HG03521 (cell line): ENCODE measurements at regions not wholly inside any gene's neighbourhood (a gene's known extent, or its start where the extent isn't known, plus 50 kb on each side); places are given as distances from the start of the nearest gene placed in this dataset.

ENCODE experiments used
- ATAC-seq: cut with Tn5 transposase; IDR thresholded peaks from one replicate; pipeline ENCODE4 v1.9.1; 2021; ENCODE audit warnings: mild to moderate bottlenecking, moderate library complexity; ENCODE audit not compliant: unreplicated experiment

DNA sequence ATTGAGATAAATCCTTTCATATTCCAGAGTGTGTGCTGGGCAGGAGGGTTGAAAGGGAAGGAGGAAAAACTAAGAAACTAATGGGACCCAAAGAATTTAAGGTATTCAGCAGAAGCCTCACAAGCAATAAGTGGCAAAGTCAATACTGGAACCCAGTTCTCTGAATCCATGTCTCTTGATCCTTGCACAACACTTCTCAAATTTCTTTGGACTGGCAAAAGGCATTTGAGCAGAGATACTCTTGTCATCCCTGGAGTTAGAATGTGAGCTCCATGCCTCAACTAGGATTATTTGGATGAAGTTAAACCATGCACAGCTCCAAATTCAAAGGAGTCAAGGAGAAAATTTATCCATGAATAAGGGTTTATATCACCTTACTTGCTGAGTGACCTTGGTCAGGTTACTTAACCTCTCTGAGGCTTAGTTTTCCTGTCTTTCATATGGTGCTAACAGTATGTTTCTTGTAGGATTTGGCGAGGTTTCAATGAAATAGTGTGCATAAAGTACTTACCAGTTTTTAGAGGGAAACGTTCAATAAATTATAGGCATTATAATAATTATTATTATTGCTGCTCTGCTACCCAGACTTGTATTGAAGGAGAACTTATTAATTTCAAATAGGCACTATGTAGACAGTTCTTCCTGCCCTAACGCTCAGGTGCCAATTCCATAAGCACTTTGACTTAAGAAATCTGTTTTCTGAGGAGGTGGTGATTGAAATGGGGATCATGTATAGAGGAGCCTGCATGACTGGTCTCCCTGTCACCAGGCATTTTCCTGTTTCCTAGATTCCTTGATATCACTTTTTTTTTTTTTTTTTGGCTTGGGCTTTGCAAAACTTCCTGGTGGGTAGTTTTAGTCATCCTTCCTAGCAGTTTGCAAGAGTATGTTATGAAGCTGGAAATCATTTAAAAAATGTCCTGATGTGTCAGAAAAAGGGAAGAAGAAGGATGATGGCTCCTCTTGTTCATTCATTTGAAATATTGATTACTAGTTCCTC is 125.0 kb upstream of the JUN start:
- no peak for ATAC-seq

DNA sequence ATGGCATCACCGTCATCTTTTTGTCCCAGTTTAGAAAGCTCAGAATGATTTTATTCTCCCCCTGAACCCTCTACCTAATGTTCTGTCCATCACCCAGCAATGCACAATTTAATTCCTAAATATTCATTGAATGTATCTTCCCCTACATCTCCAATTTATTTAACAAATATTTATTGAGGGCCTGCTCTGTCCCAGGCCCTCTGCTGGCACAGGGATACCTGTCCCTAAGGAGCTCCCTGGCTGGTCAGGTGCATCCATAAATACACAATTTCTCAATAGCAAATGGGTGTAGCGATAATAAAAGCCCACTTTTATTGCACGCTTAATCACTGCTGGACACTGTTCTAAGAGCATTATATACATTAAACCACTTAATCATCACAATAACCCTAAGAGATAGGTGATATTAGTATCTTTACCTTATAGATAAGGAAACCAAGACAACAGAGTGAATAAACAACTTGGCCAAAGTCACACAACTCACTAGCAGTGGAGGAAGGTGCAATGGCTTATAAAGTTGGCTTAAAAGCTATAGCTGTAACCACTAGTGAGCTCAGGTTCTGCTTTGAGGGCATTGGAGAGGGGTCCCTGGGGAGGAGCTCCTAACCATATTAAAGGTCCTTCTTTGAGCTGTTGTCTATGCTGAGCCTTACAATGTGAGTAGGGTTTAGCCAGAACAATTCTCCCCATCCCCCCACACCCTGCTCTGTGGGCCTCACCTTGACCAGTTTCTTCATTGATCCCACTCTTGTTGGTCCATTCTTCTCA is 126.3 kb upstream of the JUN start:
- no peak for ATAC-seq

DNA sequence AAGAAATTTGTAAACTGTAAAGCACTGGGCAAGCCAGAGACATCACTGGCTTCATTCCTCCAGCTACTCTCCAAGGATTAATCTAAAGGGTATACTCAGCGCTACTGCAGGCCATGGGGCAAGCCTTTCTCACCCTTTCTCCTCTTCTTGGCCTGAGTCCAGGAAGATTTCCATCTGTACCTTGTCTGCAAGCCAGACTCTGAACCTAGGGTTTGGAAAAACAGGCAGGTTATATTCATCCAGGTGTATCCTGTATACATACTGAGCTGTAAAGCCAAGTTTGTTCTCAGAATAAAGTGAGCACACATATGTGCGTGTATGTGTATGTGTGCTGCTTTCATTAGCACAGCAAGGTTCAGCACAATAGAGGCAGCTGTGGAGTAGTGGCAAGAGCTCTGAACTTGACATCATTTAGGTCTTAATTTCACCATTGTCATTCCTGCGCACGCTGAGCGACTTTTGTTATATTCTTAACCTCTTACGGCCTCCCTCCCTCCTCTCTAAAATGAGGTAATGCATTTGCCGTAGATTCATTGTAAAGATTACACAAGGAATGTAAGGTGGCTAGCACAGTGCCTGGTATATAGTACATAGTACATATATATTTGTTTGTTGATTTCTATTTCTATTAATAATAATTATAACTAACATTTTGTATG is 128.1 kb upstream of the JUN start:
- ATAC-seq = no peak

DNA sequence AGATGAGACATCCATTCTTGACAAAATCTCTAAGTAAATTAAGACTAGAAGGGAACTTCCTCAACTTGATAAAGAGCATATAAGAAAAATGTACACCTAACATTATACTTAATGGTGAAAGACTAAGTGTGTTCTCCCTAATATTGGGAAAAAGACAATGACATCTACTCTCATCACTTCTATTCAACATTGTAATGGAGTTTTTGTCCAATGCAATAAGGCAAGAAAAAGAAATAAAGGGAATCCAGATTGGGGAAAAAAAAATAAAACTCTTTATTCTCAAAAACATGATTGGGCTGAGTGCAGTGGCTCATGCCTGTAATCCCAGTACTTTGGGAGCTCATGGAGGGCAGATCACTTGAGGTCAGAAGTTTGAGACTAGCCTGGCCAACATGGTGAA is 131.1 kb upstream of the JUN start:
- ATAC-seq = no peak

DNA sequence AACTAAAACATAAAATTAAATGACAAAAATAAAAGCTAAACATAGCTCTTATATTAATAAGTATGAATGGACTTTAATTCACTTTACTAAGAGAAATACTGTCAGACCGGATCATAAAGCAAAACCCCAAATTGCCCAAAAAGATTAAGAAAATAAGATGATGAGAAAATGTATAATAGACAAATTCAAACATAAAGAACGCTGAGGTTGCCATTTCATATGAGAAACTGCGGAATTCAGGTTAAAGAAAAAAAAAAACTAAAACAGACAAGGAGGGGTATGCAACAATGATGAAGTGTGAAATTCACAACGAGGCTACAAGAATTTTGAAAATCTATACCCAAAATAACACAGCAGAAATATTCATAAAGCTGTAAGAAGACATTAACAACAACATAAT is 133.6 kb upstream of the JUN start:
- no peak for ATAC-seq

DNA sequence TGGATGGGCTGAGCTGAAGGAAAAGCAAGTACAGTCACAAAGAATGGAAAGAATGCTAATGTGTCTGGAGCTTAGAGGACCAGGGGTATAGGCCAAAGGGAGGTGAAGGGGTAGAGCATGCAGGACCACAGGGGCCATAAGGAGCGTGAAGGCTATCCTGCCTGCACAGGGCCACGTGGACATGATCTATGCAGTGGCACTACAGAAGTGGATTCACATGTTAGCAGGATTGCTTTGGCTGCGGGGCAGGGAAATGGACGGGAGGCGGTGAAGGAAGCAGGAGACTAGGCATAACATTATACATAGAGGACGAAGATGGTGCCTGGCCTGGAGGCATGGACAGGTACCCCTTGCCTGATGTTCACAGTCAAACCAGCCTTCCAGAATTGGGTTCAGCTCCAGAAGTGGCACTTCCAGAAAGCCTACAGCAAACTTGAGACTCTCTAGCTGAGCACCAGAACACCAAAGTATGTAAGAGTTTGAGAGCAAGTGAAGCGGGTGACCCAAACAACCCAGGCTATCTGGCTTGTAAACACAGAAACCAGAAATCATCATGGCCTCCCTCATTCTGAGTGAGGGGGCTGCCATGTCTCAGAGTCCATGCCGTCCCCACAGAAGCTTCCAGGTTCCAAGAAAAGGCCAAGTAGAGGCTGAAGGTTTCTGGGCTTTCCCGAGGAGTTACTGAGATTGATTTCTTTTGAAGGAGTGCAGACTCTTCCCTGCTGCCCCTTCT is 135.5 kb upstream of the JUN start:
- ATAC-seq = no peak

DNA sequence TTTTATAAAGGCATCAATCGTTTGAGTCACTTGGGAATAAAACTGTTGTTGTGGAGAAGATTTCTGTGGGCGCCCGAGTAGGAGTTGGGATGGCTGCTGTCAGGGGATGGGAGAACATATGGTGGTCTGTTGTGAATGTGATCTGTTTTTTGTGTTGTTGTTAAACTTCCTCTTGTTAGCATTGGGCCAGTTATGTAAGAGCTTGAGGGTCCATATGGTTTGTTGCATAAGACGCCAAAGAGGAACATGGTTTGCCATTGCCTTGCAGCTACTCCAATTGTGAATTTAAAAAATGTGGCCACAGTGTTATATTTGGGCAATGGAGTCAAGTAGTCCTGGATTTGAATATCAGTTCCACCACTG is 136.1 kb upstream of the JUN start:
- ATAC-seq = no peak

DNA sequence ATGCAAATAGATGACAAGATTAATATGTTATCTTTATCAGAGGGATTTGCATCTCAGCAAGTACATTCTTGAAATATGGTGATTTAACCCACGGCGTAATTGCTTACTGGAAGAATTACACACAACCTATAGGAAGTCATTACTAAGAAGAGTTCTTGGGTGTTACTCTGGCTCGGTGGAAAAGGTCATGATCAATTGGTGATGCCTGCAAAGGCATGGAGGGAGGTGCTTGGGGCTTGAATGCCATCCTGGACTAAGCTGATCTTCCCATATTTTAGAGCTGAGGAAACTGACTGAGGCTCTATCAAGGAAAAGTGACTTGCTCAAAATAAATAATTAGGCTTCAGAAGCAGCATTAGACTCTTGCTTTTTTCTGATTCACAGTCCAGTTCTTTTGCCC is 137.5 kb upstream of the JUN start:
- no peak for ATAC-seq

DNA sequence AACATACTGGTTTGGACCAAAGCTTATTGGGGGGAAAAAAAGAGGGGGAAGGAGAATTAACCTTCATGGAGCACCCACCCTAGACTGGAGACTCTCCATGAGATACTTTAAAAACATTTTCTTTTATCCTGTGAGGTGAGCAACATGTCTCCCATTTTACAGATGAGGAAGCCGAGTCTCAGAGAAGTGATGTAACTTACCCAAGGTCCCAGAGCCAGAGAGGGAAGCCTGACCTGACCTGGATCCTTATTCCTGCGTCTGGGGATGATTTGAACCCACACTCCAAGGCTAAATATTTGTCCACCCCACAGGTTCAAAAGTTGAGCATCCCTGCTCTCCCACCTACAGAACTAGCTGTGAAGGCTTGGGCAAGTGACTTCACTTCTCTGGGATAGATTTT is 137.9 kb upstream of the JUN start:
- ATAC-seq = no peak

DNA sequence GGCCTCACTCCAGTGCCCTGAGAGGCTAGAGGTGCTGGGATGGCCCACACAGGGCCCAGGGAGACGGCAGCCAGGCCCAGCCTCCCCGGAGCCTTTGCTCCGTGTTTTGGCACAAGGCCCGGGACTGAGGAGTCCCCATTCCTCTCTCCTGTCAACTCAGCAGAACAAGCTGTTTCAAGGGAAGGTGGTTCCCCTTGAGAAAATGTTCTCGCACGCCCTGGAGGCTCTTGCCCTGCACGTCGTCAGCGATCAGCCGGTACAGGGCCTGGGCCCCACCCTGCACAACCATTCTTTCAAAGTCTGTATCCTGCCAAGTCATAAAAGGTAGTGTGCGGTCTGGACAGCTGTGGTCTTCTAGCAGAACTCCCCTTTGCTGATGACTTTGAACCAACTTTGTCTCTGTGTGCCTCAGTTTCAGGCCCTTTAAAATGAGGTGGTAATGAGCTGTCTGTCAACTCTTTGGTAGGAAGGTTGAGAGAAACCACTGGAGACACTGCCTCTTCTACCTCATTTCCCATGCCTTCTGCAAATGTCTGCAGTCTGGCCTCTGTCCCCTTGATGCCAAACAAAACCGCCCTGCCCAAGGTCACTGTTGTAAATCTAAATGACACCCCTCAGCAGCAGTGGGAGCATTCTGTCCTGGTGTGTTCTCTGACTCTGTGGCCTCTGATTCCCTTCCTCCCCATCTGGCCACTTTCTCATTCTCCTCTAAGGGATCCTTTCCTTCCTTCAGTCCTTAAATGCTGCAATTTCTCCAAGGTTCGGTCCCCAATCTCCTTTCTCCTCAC is 138.6 kb upstream of the JUN start:
- peak; percentile 97 for ATAC-seq

DNA sequence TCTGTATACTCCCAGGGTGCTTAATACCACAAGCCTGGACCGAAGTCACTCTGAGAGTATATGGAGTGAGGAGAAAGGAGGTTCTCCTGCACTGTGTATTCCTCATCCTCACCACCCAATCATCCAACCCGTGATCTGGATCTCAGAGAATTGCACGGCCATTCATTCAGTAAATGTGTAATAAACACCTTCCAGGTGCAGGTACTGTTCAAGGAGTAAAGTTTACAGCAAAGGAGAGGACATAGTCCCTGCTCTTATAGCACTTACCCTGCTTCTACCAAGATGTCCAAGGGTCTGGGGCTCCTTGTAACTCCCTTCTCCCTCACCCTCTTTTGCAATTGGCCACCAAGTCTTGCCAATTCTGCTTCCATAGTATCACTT is 139.2 kb upstream of the JUN start:
- no peak for ATAC-seq

DNA sequence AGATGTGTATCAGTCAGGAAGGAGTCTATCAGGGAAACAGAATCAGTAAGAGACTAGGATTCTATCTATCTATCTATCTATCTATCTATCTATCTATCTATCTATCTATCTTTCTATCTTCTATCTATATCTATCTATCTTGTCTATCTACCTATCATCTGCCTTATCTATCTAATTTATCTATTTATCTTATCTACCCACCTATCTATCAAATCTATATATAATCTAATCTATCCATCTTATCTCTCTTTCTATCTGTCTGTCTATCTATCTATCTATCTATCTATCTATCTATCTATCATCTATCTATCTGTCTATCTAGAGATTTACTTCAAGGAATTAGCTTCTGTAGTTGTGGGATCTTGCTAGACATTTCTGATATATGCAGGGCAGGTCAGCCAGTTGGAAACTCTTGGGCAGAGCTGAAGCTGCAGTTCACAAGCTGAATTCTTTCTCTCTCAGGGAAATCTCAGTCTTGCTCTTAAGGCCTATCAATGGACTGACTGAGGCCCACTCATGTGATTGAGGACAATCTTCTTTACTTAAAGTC is 140.2 kb upstream of the JUN start:
- ATAC-seq = no peak

DNA sequence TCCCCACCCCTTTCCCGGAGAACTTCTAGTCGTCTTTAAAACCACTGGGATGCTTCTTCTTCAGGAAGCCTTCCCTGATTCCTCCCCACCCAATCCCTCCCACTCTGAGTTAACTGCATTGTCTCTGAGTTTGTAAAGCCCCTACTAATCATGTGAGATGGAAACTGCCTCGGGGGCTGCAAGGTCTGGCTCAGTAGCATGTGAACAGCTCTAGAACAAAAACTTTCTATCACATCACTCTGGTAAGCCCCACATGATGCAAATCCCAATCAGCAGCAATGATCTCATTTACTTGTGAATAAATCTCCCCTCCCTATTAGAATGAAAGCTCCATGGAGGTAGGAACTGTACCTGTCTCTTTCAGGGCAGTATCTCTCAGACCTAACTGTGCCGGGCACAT is 141.0 kb upstream of the JUN start:
- no peak for ATAC-seq

DNA sequence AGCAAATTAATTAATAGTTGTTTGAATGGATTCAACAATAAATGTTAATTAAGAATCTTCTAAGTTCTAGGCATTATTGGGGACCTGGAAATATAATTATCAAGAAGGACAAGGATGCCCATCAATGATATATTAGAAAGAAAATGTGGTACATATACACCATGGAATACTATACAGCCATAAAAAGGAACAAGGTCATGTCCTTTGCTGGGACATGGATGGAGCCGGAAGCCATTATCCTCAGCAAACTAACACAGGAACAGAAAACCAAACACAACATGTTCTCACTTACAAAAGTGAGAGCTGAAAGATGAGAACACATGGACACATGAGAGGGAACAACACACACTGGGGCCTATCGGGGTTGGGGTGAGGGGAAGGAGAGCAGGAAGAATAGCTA is 141.4 kb upstream of the JUN start:
- no peak for ATAC-seq

DNA sequence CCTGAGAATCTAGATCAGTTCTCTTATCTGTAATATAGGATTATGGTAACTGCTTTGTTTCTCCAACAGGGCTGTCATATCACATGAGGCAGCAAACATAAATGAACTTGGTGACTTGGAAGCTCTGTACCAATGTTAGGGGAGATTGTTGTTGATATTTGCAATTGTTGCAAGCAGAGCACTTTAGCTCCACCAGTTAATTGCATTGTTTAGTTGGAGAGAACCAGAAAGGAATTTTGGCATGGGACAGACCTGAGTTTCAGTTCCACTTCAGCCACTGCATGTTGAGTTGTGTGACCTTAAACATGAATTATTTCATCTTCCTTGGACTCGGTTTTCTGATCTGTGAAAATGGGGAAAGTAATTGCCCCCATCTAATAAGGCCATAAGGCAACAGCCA is 142.3 kb upstream of the JUN start:
- ATAC-seq = no peak

DNA sequence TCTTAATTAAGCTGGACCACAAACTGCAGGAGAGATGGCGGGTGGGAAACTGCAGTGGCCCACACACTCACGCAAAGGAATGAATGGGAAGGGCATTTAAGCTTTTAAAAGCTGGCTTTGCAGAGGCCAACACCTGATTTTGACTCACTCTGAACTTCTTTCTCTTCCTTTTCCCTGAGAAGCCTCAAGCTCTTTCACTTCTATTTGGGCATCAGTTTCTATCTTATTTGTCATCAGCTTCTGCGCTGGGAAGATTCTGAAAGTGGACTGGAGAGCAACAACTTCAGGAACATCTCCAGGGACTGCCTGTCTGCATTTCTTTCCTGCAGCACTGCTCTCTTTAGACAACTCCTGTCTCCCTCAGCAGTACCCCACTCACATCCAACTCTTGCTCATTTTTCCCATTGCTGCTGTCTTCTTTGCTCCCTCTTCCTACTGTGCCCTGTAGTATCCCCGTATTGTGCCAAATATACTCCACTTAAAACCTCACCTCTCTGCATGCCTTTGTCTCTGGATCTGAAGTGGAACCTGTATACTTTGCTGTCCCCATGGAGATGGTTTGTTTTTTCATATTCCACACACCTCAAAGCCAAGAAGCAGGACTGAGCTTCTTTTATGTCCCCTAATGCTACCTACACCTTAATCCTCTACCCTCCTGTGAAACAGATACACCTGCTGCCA is 143.3 kb upstream of the JUN start:
- no peak for ATAC-seq

DNA sequence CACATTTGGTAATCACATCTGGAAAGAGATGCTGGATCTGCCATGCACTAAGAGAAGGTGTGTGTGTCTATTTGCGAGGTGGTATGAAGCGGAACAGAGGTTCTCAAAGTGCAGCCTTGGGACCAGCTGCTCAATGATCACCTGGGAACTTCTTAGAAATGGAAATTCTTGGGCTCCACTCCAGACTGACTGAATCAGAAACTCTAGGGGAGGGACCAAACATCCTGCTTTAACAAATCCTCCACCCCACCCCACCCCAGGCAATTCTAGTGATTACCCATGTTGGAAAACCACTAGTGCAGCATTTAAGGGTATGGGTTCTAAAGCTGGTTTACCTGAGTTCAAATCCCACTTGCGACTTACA is 143.9 kb upstream of the JUN start:
- no peak for ATAC-seq

DNA sequence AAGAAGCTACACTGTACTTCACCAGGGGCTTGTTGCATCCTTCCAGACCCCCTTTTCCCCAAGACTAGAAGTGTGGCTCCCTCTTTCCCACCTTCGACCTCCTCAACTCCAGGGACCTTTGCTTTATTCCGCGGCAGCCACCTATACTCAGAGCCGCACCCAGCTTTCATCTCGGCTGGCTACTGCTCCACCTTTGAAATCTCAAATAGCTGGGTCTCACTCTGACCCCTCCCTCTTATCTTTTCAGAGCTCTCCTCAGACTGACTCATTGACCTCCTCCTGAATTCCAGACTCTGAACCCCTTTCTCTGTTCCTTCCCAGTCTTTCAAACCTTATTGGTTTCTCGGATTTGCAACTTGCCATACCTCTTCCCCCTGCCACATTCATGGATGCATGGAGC is 144.7 kb upstream of the JUN start:
- no peak for ATAC-seq

DNA sequence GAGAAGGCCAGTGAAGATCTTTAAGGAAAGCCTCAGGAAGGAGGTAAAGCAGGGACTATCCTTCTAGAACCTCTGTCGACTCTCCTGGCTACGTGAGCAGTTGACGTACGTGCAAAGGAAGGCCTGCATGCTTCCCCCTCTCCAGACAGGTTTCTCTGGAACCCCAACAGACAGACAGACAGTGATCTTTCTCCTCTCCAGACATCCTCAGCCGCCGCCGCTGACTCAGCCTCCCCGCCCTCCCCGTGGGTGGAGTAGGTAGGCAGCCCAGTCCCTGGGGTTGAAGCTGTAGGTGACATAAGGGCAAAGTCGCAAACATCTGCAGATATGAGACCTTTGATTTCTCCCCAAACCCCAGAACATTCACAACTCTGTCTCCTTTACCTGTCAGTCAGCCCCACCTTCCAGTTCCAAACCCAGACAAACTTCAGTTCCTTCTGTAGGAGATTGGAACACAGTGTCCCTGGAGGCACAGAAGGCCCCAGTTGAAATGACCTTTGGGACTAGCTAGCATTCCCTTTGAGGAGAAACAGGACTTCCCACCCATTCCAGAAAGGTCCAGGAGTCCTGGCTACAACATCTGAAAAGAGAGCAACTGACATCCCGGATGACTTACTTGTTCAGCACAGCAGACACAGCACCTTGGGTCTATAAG is 146.0 kb upstream of the JUN start:
- no peak for ATAC-seq
